ENCODE measurements at regions not wholly inside any gene's neighbourhood (a gene's known extent, or its start where the extent isn't known, plus 50 kb on each side); places are given as distances from the start of the nearest gene placed in this dataset.
"Not testable (repeated sequence)": the region's sequence is repeated elsewhere in the genome, so short reads cannot be mapped to it uniquely, and the experiment has no call there.

- no peak for TF ChIP-seq CTCF (IDR thresholded peaks at IDR 0.05; ENCODE audit: low read depth, low read length)
- H3K4me3 ChIP-seq (ENCODE audit: low read depth, low read length) = no peak overlapping the region
Measured at GRCh38 chr2:199554026-199554425, 96.3 kb upstream of the SATB2 start.

- no peak for TF ChIP-seq CTCF (IDR thresholded peaks at IDR 0.05; ENCODE audit: low read depth, low read length)
Measured at GRCh38 chr2:199552141-199552540, 94.4 kb upstream of the SATB2 start.

GRCh38 chr2:199543606-199544172 lies 86.0 kb upstream of the SATB2 start:
- TF ChIP-seq CTCF (IDR thresholded peaks at IDR 0.05; ENCODE audit: low read depth, low read length) = no peak
- no peak overlapping the region for H3K4me3 ChIP-seq (ENCODE audit: low read depth, low read length)

More at GRCh38 chr2:199552141-199552540, 94.4 kb upstream of the SATB2 start:
- H3K4me3 ChIP-seq (ENCODE audit: low read depth, low read length) = no peak overlapping the region

- no peak for TF ChIP-seq CTCF (IDR thresholded peaks at IDR 0.05; ENCODE audit: low read depth, low read length)
- no peak overlapping the region for H3K4me3 ChIP-seq (ENCODE audit: low read depth, low read length)
Measured at GRCh38 chr2:199535445-199536177, 77.9 kb upstream of the SATB2 start.

- H3K4me3 ChIP-seq (ENCODE audit: low read depth, low read length) = not testable (repeated sequence)
Measured at GRCh38 chr2:199533873-199534272, 76.1 kb upstream of the SATB2 start.

- H3K4me3 ChIP-seq (ENCODE audit: low read depth, low read length) = no peak overlapping the region
- no peak for TF ChIP-seq CTCF (IDR thresholded peaks at IDR 0.05; ENCODE audit: low read depth, low read length)
Measured at GRCh38 chr2:199527071-199527470, 69.3 kb upstream of the SATB2 start.

- TF ChIP-seq CTCF (IDR thresholded peaks at IDR 0.05; ENCODE audit: low read depth, low read length) = no peak
- no peak overlapping the region for H3K4me3 ChIP-seq (ENCODE audit: low read depth, low read length)
Measured at GRCh38 chr2:199524689-199525574, 67.2 kb upstream of the SATB2 start.
